ENCODE measurements at regions not wholly inside any gene's neighbourhood (a gene's known extent, or its start where the extent isn't known, plus 50 kb on each side); places are given as distances from the start of the nearest gene placed in this dataset.

- Histone ChIP-seq H3K9me3 (ENCODE audit: low read depth, low read length) (no peaks in the 10 kb centered on the region), H3K4me3 (no peak overlapping the region), H3K36me3 (ENCODE audit: insufficient read depth, low read length) (no peaks in the 10 kb centered on the region), H3K27ac (no peak overlapping the region), H3K9ac (ENCODE audit: insufficient read length) (no peak overlapping the region)
- TF ChIP-seq POLR2AphosphoS5 (IDR thresholded peaks at IDR 0.05; ENCODE audit: borderline replicate concordance, low read depth, low read length) (no peak), FOXP2 (optimal IDR thresholded peaks at IDR 0.05; ENCODE audit: control extremely low read depth, extremely low read length, insufficient read depth) (no peak), EZH2 (IDR thresholded peaks at IDR 0.05) (no peak)
- DNase-seq (ENCODE audit: low read depth, low spot score), result no peak
These were observed 990.4 kb upstream of the CADM2 start for GRCh38 chr3:83968356-83968755.

DNA sequence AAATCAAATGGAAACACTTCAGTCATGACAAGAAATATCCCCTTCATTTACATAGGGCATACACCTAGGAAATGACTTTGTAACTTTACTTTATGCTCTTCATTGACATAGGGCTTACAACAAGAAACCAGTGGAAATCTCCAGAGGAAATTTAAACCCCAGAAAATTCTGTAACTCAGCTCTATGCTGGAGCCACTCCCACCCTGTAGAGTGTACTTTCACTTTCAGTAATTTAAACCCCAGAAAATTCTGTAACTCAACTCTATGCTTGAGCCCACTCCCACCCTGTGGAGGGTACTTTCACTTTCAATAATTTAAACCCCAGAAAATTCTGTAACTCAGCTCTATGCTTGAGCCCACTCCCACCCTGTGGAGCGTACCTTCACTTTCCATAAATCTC is 987.1 kb upstream of the CADM2 start:
- no peaks in the 10 kb centered on the region for H3K36me3 ChIP-seq (ENCODE audit: insufficient read depth, low read length)
- DNase-seq (ENCODE audit: low read depth, low spot score), result no peak
- no peak overlapping the region for H3K9ac ChIP-seq (ENCODE audit: insufficient read length)
- H3K9me3 ChIP-seq (ENCODE audit: low read depth, low read length), result no peaks in the 10 kb centered on the region
- no peak overlapping the region for H3K27ac ChIP-seq
- TF ChIP-seq POLR2AphosphoS5 (IDR thresholded peaks at IDR 0.05; ENCODE audit: borderline replicate concordance, low read depth, low read length), result no peak
- no peak for TF ChIP-seq FOXP2 (optimal IDR thresholded peaks at IDR 0.05; ENCODE audit: control extremely low read depth, extremely low read length, insufficient read depth)
- TF ChIP-seq EZH2 (IDR thresholded peaks at IDR 0.05), result no peak
- H3K4me3 ChIP-seq, result no peak overlapping the region

GRCh38 chr3:84008623-84009022 is 950.2 kb upstream of the CADM2 start:
- no peaks in the 10 kb centered on the region for H3K9me3 ChIP-seq (ENCODE audit: low read depth, low read length)
- DNase-seq (ENCODE audit: low read depth, low spot score), result no peak
- no peak for TF ChIP-seq FOXP2 (optimal IDR thresholded peaks at IDR 0.05; ENCODE audit: control extremely low read depth, extremely low read length, insufficient read depth)
- no peak for TF ChIP-seq POLR2AphosphoS5 (IDR thresholded peaks at IDR 0.05; ENCODE audit: borderline replicate concordance, low read depth, low read length)
- no peak for TF ChIP-seq EZH2 (IDR thresholded peaks at IDR 0.05)
- H3K27ac ChIP-seq, result no peak overlapping the region
- H3K4me3 ChIP-seq, result no peak overlapping the region
- H3K36me3 ChIP-seq (ENCODE audit: insufficient read depth, low read length), result no peaks in the 10 kb centered on the region
- H3K9ac ChIP-seq (ENCODE audit: insufficient read length), result no peak overlapping the region

DNA sequence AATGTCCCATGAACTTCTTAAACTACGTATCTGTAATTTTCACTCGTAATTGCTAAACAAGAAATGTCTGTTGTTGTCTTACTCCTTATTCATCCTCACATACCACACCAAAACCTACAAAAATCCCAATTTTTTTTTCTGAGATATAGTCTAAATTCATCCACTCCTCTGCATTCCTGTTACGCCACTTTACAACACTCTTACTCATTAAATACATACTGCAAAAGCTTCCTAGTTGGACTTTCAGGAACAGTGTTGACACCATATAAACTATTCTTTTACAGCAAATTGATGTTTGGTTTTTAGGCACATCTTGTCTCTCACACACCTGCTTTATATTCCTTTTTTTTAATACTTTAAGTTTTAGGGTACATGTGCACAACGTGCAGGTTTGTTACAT is 934.9 kb upstream of the CADM2 start:
- H3K4me3 ChIP-seq, result no peak overlapping the region
- H3K36me3 ChIP-seq (ENCODE audit: insufficient read depth, low read length), result no peaks in the 10 kb centered on the region
- H3K9ac ChIP-seq (ENCODE audit: insufficient read length), result no peak overlapping the region
- H3K27ac ChIP-seq, result no peak overlapping the region
- no peaks in the 10 kb centered on the region for H3K9me3 ChIP-seq (ENCODE audit: low read depth, low read length)
- DNase-seq (ENCODE audit: low read depth, low spot score), result no peak
- TF ChIP-seq EZH2 (IDR thresholded peaks at IDR 0.05), result no peak
- no peak for TF ChIP-seq POLR2AphosphoS5 (IDR thresholded peaks at IDR 0.05; ENCODE audit: borderline replicate concordance, low read depth, low read length)
- no peak for TF ChIP-seq FOXP2 (optimal IDR thresholded peaks at IDR 0.05; ENCODE audit: control extremely low read depth, extremely low read length, insufficient read depth)

GRCh38 chr3:84039099-84039498 is 919.7 kb upstream of the CADM2 start:
- Histone ChIP-seq H3K4me3 (0 out of 2 replicates have a peak overlapping the region, but pooled peaks have one; percentile 14), H3K9me3 (ENCODE audit: low read depth, low read length) (no peaks in the 10 kb centered on the region), H3K27ac (no peak overlapping the region), H3K36me3 (ENCODE audit: insufficient read depth, low read length) (no peaks in the 10 kb centered on the region), H3K9ac (ENCODE audit: insufficient read length) (no peak overlapping the region)
- no peak for DNase-seq (ENCODE audit: low read depth, low spot score)
- TF ChIP-seq EZH2 (IDR thresholded peaks at IDR 0.05), result no peak
- TF ChIP-seq POLR2AphosphoS5 (IDR thresholded peaks at IDR 0.05; ENCODE audit: borderline replicate concordance, low read depth, low read length), result no peak
- TF ChIP-seq FOXP2 (optimal IDR thresholded peaks at IDR 0.05; ENCODE audit: control extremely low read depth, extremely low read length, insufficient read depth), result no peak

DNA sequence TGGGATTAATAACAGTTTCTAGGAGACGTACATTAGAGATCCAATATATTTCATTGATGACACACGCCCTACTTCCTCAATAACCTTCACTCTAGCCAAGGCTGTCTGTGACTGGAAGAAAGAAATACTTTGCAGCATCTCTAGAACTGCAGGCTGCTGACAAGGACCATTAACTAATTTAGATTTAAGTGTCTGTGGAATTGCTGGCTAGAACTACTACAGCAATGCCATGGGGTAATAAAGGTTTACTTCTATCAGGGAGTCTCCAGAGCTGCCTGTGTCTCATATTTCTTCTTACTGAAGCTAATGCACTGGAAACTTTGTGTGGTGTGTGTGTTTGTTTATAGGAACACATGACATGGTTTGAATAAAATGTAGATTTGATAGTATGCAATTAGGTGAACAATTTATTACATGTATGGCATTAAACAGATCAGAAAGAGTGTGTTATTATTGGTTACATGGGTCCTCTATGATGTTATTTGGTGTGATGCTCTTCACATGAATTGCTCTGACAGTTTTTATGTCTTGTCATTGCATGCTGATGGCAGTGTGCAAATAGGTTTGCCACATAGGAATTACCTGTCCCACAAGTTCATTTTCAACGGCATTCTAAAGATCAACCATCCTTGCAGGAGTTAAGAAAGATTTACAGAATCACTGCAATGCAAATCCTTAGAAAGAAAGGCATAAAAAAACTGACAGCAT is 916.2 kb upstream of the CADM2 start:
- Histone ChIP-seq H3K9me3 (ENCODE audit: low read depth, low read length) (no peaks in the 10 kb centered on the region), H3K4me3 (no peak overlapping the region), H3K36me3 (ENCODE audit: insufficient read depth, low read length) (no peaks in the 10 kb centered on the region), H3K9ac (ENCODE audit: insufficient read length) (no peak overlapping the region), H3K27ac (no peak overlapping the region)
- no peak for TF ChIP-seq FOXP2 (optimal IDR thresholded peaks at IDR 0.05; ENCODE audit: control extremely low read depth, extremely low read length, insufficient read depth)
- no peak for TF ChIP-seq EZH2 (IDR thresholded peaks at IDR 0.05)
- no peak for TF ChIP-seq POLR2AphosphoS5 (IDR thresholded peaks at IDR 0.05; ENCODE audit: borderline replicate concordance, low read depth, low read length)
- DNase-seq (ENCODE audit: low read depth, low spot score), result no peak

DNA sequence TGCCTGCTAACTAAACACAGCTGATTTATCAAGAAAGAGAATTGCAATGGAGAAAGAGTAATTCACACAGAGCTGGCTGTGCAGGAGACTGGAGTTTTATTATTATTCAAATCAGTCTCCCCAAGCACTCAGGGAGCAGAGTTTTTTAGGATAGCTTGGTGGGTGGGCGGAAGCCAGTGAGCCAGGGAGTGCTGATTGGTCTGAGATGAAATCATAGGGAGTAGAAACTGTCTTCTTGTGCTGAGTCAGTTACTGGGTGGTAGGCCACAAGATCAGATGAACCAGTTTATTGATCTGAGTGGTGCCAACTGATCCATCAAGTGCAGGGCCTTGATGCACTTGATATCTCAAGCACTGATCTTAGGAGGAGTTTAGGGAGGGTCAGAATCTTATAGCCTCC is 891.9 kb upstream of the CADM2 start:
- Histone ChIP-seq H3K9me3 (ENCODE audit: low read depth, low read length) (no peaks in the 10 kb centered on the region), H3K27ac (no peak overlapping the region), H3K36me3 (ENCODE audit: insufficient read depth, low read length) (no peaks in the 10 kb centered on the region), H3K4me3 (no peak overlapping the region), H3K9ac (ENCODE audit: insufficient read length) (no peak overlapping the region)
- no peak for DNase-seq (ENCODE audit: low read depth, low spot score)
- no peak for TF ChIP-seq POLR2AphosphoS5 (IDR thresholded peaks at IDR 0.05; ENCODE audit: borderline replicate concordance, low read depth, low read length)
- TF ChIP-seq EZH2 (IDR thresholded peaks at IDR 0.05), result no peak
- no peak for TF ChIP-seq FOXP2 (optimal IDR thresholded peaks at IDR 0.05; ENCODE audit: control extremely low read depth, extremely low read length, insufficient read depth)

- Histone ChIP-seq H3K36me3 (ENCODE audit: insufficient read depth, low read length) (no peaks in the 10 kb centered on the region), H3K27ac (no peak overlapping the region), H3K9ac (ENCODE audit: insufficient read length) (no peak overlapping the region), H3K4me3 (no peak overlapping the region), H3K9me3 (ENCODE audit: low read depth, low read length) (no peaks in the 10 kb centered on the region)
- TF ChIP-seq FOXP2 (optimal IDR thresholded peaks at IDR 0.05; ENCODE audit: control extremely low read depth, extremely low read length, insufficient read depth) (no peak), POLR2AphosphoS5 (IDR thresholded peaks at IDR 0.05; ENCODE audit: borderline replicate concordance, low read depth, low read length) (no peak), EZH2 (IDR thresholded peaks at IDR 0.05) (no peak)
- no peak for DNase-seq (ENCODE audit: low read depth, low spot score)
These were observed 885.1 kb upstream of the CADM2 start for GRCh38 chr3:84073664-84074063.

GRCh38 chr3:84074767-84075166 is 884.0 kb upstream of the CADM2 start:
- Histone ChIP-seq H3K9ac (ENCODE audit: insufficient read length) (no peak overlapping the region), H3K27ac (no peak overlapping the region), H3K9me3 (ENCODE audit: low read depth, low read length) (no peaks in the 10 kb centered on the region), H3K4me3 (no peak overlapping the region), H3K36me3 (ENCODE audit: insufficient read depth, low read length) (no peaks in the 10 kb centered on the region)
- TF ChIP-seq FOXP2 (optimal IDR thresholded peaks at IDR 0.05; ENCODE audit: control extremely low read depth, extremely low read length, insufficient read depth) (no peak), POLR2AphosphoS5 (IDR thresholded peaks at IDR 0.05; ENCODE audit: borderline replicate concordance, low read depth, low read length) (no peak), EZH2 (IDR thresholded peaks at IDR 0.05) (no peak)
- no peak for DNase-seq (ENCODE audit: low read depth, low spot score)
